ENCODE measurements at regions not wholly inside any gene's neighbourhood (a gene's known extent, or its start where the extent isn't known, plus 50 kb on each side); places are given as distances from the start of the nearest gene placed in this dataset.

GRCh38 chr5:115433918-115434317 lies 110.7 kb downstream of the FEM1C start:
- no peak overlapping the region for H3K4me3 Mint-ChIP-seq (ENCODE audit: unreplicated experiment)
- H3K27me3 Mint-ChIP-seq (ENCODE audit: insufficient read depth, unreplicated experiment) = no peaks in the 10 kb centered on the region
- DNase-seq (ENCODE audit: unreplicated experiment) = peak; percentile 29
- intact Hi-C loops (cut with micrococcal nuclease) = no loop called here
- TF ChIP-seq CTCF (IDR thresholded peaks at IDR 0.05; ENCODE audit: unreplicated experiment) = no peak
- H3K27ac Mint-ChIP-seq (ENCODE audit: low read depth, unreplicated experiment) = no peak overlapping the region
- no peaks in the 10 kb centered on the region for H3K36me3 Mint-ChIP-seq (ENCODE audit: insufficient read depth, unreplicated experiment)
- POLR2A ChIA-PET = no interaction called here
- peaks cover 7% of the 10 kb centered on the region for H3K9me3 Mint-ChIP-seq (ENCODE audit: unreplicated experiment)
- CTCF ChIA-PET = interaction anchor here (0.7 kb wide), 1 partner anchor 38 kb away, joined by 3 read pairs; no protein-coding TSS in a partner anchor
- no TSS peak for BruUV-seq (replicated peaks)
- H3K4me1 Mint-ChIP-seq (ENCODE audit: insufficient read depth, unreplicated experiment) = peaks cover 29% of the 10 kb centered on the region

- POLR2A ChIA-PET = interaction anchor here (0.8 to 1.5 kb wide), 2 partner anchors 99 to 111 kb away, joined by 3 to 4 read pairs; partner anchors contain the start of gene FEM1C
- peaks cover 29% of the 10 kb centered on the region for H3K4me1 Mint-ChIP-seq (ENCODE audit: insufficient read depth, unreplicated experiment)
- intact Hi-C loops (cut with micrococcal nuclease) = no loop called here
- no TSS peak for BruUV-seq (replicated peaks)
- H3K9me3 Mint-ChIP-seq (ENCODE audit: unreplicated experiment) = no peaks in the 10 kb centered on the region
- DNase-seq (ENCODE audit: unreplicated experiment) = no peak
- H3K27me3 Mint-ChIP-seq (ENCODE audit: insufficient read depth, unreplicated experiment) = no peaks in the 10 kb centered on the region
- peaks cover 4% of the 10 kb centered on the region for H3K36me3 Mint-ChIP-seq (ENCODE audit: insufficient read depth, unreplicated experiment)
- H3K4me3 Mint-ChIP-seq (ENCODE audit: unreplicated experiment) = no peak overlapping the region
- TF ChIP-seq CTCF (IDR thresholded peaks at IDR 0.05; ENCODE audit: unreplicated experiment) = no peak
- CTCF ChIA-PET = interaction anchor here (2.1 kb wide), 1 partner anchor 28 kb away, joined by 5 read pairs; no protein-coding TSS in a partner anchor
- peak overlapping the region; percentile 67 for H3K27ac Mint-ChIP-seq (ENCODE audit: low read depth, unreplicated experiment)
Observed at GRCh38 chr5:115432691-115433090, 111.9 kb downstream of the FEM1C start.

GRCh38 chr5:115431116-115431515 lies 113.5 kb downstream of the FEM1C start:
- no peaks in the 10 kb centered on the region for H3K9me3 Mint-ChIP-seq (ENCODE audit: unreplicated experiment)
- intact Hi-C loops (cut with micrococcal nuclease) = no loop called here
- ChIA-PET CTCF (interaction anchor here (0.6 to 2.1 kb wide), 7 partner anchors 9 to 144 kb away, joined by 3 to 6 read pairs (median 4); no protein-coding TSS in a partner anchor), POLR2A (interaction anchor here (0.9 to 1.7 kb wide), 6 partner anchors 11 to 113 kb away, joined by 3 to 7 read pairs (median 4); partner anchors contain the start of gene FEM1C)
- no peak for DNase-seq (ENCODE audit: unreplicated experiment)
- H3K27me3 Mint-ChIP-seq (ENCODE audit: insufficient read depth, unreplicated experiment) = no peaks in the 10 kb centered on the region
- no peak overlapping the region for H3K4me3 Mint-ChIP-seq (ENCODE audit: unreplicated experiment)
- peaks cover 20% of the 10 kb centered on the region for H3K4me1 Mint-ChIP-seq (ENCODE audit: insufficient read depth, unreplicated experiment)
- peaks cover 6% of the 10 kb centered on the region for H3K36me3 Mint-ChIP-seq (ENCODE audit: insufficient read depth, unreplicated experiment)
- no peak overlapping the region for H3K27ac Mint-ChIP-seq (ENCODE audit: low read depth, unreplicated experiment)
- TF ChIP-seq CTCF (IDR thresholded peaks at IDR 0.05; ENCODE audit: unreplicated experiment) = no peak
- no TSS peak for BruUV-seq (replicated peaks)

GRCh38 chr5:115430374-115430773 lies 114.2 kb downstream of the FEM1C start:
- Mint-ChIP-seq H3K27ac (ENCODE audit: low read depth, unreplicated experiment) (no peak overlapping the region), H3K9me3 (ENCODE audit: unreplicated experiment) (no peaks in the 10 kb centered on the region), H3K4me3 (ENCODE audit: unreplicated experiment) (no peak overlapping the region), H3K36me3 (ENCODE audit: insufficient read depth, unreplicated experiment) (peaks cover 6% of the 10 kb centered on the region), H3K4me1 (ENCODE audit: insufficient read depth, unreplicated experiment) (peaks cover 13% of the 10 kb centered on the region), H3K27me3 (ENCODE audit: insufficient read depth, unreplicated experiment) (no peaks in the 10 kb centered on the region)
- CTCF ChIA-PET = interaction anchor here (1.5 to 1.9 kb wide), 3 partner anchors 49 to 144 kb away, joined by 4 to 6 read pairs (median 5); no protein-coding TSS in a partner anchor
- no peak for TF ChIP-seq CTCF (IDR thresholded peaks at IDR 0.05; ENCODE audit: unreplicated experiment)
- no TSS peak for BruUV-seq (replicated peaks)
- intact Hi-C loops (cut with micrococcal nuclease) = no loop called here
- POLR2A ChIA-PET = interaction anchor here (1.0 to 1.7 kb wide), 4 partner anchors 10 to 102 kb away, joined by 3 to 7 read pairs (median 4); no protein-coding TSS in a partner anchor
- no peak for DNase-seq (ENCODE audit: unreplicated experiment)
